ENCODE measurements at regions not wholly inside any gene's neighbourhood (a gene's known extent, or its start where the extent isn't known, plus 50 kb on each side); places are given as distances from the start of the nearest gene placed in this dataset.
A peak's percentile ranks its signal among the peaks of the same experiment; 100 is the strongest.

DNA sequence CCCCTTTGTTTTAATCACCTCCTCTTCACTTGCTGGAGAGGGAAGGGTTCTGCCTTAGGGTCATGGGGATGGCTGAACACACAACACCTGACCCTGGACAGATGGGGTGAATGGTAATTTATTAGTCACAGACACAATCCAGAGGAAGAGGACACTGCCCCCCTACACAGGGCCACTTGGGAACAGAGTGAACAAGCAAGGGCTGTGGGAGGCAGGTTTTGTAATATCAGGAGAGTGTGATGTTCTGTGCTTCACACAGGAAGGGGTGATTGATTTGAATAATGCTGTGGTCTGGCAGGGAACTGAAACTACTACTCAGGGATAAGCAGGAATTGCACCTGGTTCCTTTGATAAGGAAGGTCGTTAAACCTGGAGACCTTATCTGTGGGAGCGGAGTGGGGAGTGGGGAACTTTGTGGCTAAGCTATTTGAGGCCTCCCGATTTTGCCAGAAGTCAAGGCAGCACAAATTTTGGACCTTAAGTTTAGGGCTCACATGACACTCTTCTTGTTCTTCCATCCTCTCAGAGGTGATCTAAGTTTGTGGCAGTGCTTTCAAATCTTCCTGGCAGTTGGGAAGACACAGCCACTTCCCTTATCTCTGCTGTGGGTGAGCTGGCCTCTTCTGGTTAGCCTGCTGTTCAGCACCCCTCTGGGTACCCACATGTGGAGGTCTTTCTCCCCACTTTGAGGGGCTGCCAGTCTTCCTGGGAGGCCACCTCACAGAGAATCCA, 77.8 kb downstream of the CD164 start (continued):
- TF ChIP-seq MIER1 (IDR thresholded peaks at IDR 0.05; ENCODE audit: low read depth): no peak
- TF ChIP-seq GTF2E2 (tag; IDR thresholded peaks at IDR 0.05): peak; percentile 93
- no peak for TF ChIP-seq ZNF436 (CRISPR knock-in tag; IDR thresholded peaks at IDR 0.05)
- TF ChIP-seq RBM15 (IDR thresholded peaks at IDR 0.05; ENCODE audit: insufficient read depth, low read length): no peak
- TF ChIP-seq, protein P1, sequence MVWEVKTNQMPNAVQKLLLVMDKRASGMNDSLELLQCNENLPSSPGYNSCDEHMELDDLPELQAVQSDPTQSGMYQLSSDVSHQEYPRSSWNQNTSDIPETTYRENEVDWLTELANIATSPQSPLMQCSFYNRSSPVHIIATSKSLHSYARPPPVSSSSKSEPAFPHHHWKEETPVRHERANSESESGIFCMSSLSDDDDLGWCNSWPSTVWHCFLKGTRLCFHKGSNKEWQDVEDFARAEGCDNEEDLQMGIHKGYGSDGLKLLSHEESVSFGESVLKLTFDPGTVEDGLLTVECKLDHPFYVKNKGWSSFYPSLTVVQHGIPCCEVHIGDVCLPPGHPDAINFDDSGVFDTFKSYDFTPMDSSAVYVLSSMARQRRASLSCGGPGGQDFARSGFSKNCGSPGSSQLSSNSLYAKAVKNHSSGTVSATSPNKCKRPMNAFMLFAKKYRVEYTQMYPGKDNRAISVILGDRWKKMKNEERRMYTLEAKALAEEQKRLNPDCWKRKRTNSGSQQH (CRISPR knock-in tag; IDR thresholded peaks at IDR 0.05): 0 out of 2 replicates have a peak, but pooled peaks have one; percentile 88
- TF ChIP-seq, protein P2, sequence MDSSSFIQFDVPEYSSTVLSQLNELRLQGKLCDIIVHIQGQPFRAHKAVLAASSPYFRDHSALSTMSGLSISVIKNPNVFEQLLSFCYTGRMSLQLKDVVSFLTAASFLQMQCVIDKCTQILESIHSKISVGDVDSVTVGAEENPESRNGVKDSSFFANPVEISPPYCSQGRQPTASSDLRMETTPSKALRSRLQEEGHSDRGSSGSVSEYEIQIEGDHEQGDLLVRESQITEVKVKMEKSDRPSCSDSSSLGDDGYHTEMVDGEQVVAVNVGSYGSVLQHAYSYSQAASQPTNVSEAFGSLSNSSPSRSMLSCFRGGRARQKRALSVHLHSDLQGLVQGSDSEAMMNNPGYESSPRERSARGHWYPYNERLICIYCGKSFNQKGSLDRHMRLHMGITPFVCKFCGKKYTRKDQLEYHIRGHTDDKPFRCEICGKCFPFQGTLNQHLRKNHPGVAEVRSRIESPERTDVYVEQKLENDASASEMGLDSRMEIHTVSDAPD (CRISPR knock-in tag; IDR thresholded peaks at IDR 0.05): no peak; the same call in 1 of the 2 replicates
- TF ChIP-seq ZBTB17 (CRISPR knock-in tag; IDR thresholded peaks at IDR 0.05): peak; percentile 77
- TF ChIP-seq CEBPB (tag; IDR thresholded peaks at IDR 0.05): peak; percentile 95
- TF ChIP-seq HMGN3 (IDR thresholded peaks at IDR 0.05; ENCODE audit: borderline replicate concordance, extremely low read depth, insufficient read length, low read depth, low read length): peak; percentile 98
- no peak for TF ChIP-seq PRMT5 (CRISPR knock-in tag; IDR thresholded peaks at IDR 0.05)
- TF ChIP-seq NFE2L1 (tag; IDR thresholded peaks at IDR 0.05; ENCODE audit: borderline replicate concordance, low read depth): no peak
- TF ChIP-seq, protein P3, sequence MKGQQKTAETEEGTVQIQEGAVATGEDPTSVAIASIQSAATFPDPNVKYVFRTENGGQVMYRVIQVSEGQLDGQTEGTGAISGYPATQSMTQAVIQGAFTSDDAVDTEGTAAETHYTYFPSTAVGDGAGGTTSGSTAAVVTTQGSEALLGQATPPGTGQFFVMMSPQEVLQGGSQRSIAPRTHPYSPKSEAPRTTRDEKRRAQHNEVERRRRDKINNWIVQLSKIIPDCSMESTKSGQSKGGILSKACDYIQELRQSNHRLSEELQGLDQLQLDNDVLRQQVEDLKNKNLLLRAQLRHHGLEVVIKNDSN (CRISPR knock-in tag; IDR thresholded peaks at IDR 0.05): peak; percentile 51; the same call in 1 of the 2 replicates
- TF ChIP-seq NR2F6 (CRISPR knock-in tag; IDR thresholded peaks at IDR 0.05): no peak
- no peak for TF ChIP-seq ZNF384 (IDR thresholded peaks at IDR 0.05; ENCODE audit: low read depth, low read length)
- TF ChIP-seq CREM (IDR thresholded peaks at IDR 0.05; ENCODE audit: low read depth): peak; percentile 67; the same call in 1 of the 2 replicates
- no peak for TF ChIP-seq HDGF (IDR thresholded peaks at IDR 0.05)
- TF ChIP-seq NEUROD1 (IDR thresholded peaks at IDR 0.05; ENCODE audit: borderline replicate concordance, low read depth, low read length, partially characterized antibody): peak; percentile 94
- TF ChIP-seq, protein P4, sequence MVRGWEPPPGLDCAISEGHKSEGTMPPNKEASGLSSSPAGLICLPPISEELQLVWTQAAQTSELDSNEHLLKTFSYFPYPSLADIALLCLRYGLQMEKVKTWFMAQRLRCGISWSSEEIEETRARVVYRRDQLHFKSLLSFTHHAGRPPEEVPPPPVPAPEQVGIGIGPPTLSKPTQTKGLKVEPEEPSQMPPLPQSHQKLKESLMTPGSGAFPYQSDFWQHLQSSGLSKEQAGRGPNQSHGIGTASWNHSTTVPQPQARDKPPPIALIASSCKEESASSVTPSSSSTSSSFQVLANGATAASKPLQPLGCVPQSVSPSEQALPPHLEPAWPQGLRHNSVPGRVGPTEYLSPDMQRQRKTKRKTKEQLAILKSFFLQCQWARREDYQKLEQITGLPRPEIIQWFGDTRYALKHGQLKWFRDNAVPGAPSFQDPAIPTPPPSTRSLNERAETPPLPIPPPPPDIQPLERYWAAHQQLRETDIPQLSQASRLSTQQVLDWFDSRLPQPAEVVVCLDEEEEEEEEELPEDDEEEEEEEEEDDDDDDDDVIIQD (CRISPR knock-in tag; IDR thresholded peaks at IDR 0.05): no peak
- TF ChIP-seq, protein P5, sequence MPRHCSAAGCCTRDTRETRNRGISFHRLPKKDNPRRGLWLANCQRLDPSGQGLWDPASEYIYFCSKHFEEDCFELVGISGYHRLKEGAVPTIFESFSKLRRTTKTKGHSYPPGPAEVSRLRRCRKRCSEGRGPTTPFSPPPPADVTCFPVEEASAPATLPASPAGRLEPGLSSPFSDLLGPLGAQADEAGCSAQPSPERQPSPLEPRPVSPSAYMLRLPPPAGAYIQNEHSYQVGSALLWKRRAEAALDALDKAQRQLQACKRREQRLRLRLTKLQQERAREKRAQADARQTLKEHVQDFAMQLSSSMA (CRISPR knock-in tag; IDR thresholded peaks at IDR 0.05): no peak
- TF ChIP-seq ZNF551 (CRISPR knock-in tag; IDR thresholded peaks at IDR 0.05): no peak
- TF ChIP-seq, protein P6, sequence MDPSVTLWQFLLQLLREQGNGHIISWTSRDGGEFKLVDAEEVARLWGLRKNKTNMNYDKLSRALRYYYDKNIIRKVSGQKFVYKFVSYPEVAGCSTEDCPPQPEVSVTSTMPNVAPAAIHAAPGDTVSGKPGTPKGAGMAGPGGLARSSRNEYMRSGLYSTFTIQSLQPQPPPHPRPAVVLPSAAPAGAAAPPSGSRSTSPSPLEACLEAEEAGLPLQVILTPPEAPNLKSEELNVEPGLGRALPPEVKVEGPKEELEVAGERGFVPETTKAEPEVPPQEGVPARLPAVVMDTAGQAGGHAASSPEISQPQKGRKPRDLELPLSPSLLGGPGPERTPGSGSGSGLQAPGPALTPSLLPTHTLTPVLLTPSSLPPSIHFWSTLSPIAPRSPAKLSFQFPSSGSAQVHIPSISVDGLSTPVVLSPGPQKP (CRISPR knock-in tag; IDR thresholded peaks at IDR 0.05): no peak

Data from K562 (cell line).